ENCODE measurements at regions not wholly inside any gene's neighbourhood (a gene's known extent, or its start where the extent isn't known, plus 50 kb on each side); places are given as distances from the start of the nearest gene placed in this dataset.

GRCh38 chr2:204019572-204020501 lies 83.3 kb downstream of the ICOS start:
- no peak overlapping the region for H3K9ac ChIP-seq (ENCODE audit: low read length)
- H3K27ac Mint-ChIP-seq (ENCODE audit: unreplicated experiment) = peak overlapping the region; percentile 43
- H3K4me3 Mint-ChIP-seq (ENCODE audit: unreplicated experiment) = no peak overlapping the region
- H3K36me3 ChIP-seq (ENCODE audit: insufficient read depth, low read length) = no peaks in the 10 kb centered on the region
- peaks cover 10% of the 10 kb centered on the region for H3K4me1 Mint-ChIP-seq (ENCODE audit: low read depth, unreplicated experiment)
- FAIRE-seq = no peak
- H3K27me3 ChIP-seq (ENCODE audit: insufficient read depth, low read length) = peaks cover under 1% of the 10 kb centered on the region
- DNase-seq (ENCODE audit: low read depth) = peak; percentile 63
- no peak overlapping the region for H3K4me2 ChIP-seq (ENCODE audit: low read length)
- H3K9me3 Mint-ChIP-seq (ENCODE audit: unreplicated experiment) = peaks cover 4% of the 10 kb centered on the region
- no peaks in the 10 kb centered on the region for H3K9me3 ChIP-seq (ENCODE audit: insufficient read depth, low read depth, low read length)
- peaks cover 8% of the 10 kb centered on the region for H3K4me1 ChIP-seq (ENCODE audit: insufficient read depth, low read length)
- H2AFZ ChIP-seq (ENCODE audit: low read depth, low read length) = no peak overlapping the region
- no peaks in the 10 kb centered on the region for H3K79me2 ChIP-seq (ENCODE audit: insufficient read depth, low read length)
- H3K27me3 Mint-ChIP-seq (ENCODE audit: low read depth, unreplicated experiment) = peaks cover 5% of the 10 kb centered on the region
- no peaks in the 10 kb centered on the region for H4K20me1 ChIP-seq (ENCODE audit: insufficient read depth, low read length)
- no peak overlapping the region for H3K27ac ChIP-seq (ENCODE audit: low read depth, low read length)
- no peaks in the 10 kb centered on the region for H3K36me3 Mint-ChIP-seq (ENCODE audit: low read depth, unreplicated experiment)
- no peak overlapping the region for H3K4me3 ChIP-seq (ENCODE audit: insufficient read depth, low read depth, low read length)
- no peak for TF ChIP-seq CTCF (IDR thresholded peaks at IDR 0.05; ENCODE audit: insufficient read depth, low read depth, low read length)
- TF ChIP-seq EZH2 (IDR thresholded peaks at IDR 0.05; ENCODE audit: insufficient read depth, low read length) = no peak

- Histone ChIP-seq H3K36me3 (ENCODE audit: insufficient read depth, low read length) (no peaks in the 10 kb centered on the region), H3K4me1 (ENCODE audit: insufficient read depth, low read length) (peaks cover 8% of the 10 kb centered on the region), H4K20me1 (ENCODE audit: insufficient read depth, low read length) (no peaks in the 10 kb centered on the region), H3K27ac (ENCODE audit: low read depth, low read length) (no peak overlapping the region), H3K27me3 (ENCODE audit: insufficient read depth, low read length) (peaks cover 4% of the 10 kb centered on the region), H3K9ac (ENCODE audit: low read length) (no peak overlapping the region), H3K4me2 (ENCODE audit: low read length) (no peak overlapping the region), H3K4me3 (ENCODE audit: insufficient read depth, low read depth, low read length) (no peak overlapping the region), H3K79me2 (ENCODE audit: insufficient read depth, low read length) (no peaks in the 10 kb centered on the region), H3K9me3 (ENCODE audit: insufficient read depth, low read depth, low read length) (no peaks in the 10 kb centered on the region), H2AFZ (ENCODE audit: low read depth, low read length) (no peak overlapping the region)
- Mint-ChIP-seq H3K27ac (ENCODE audit: unreplicated experiment) (no peak overlapping the region), H3K4me1 (ENCODE audit: low read depth, unreplicated experiment) (peaks cover 12% of the 10 kb centered on the region), H3K4me3 (ENCODE audit: unreplicated experiment) (no peak overlapping the region), H3K9me3 (ENCODE audit: unreplicated experiment) (peaks cover 4% of the 10 kb centered on the region), H3K36me3 (ENCODE audit: low read depth, unreplicated experiment) (no peaks in the 10 kb centered on the region), H3K27me3 (ENCODE audit: low read depth, unreplicated experiment) (peaks cover 3% of the 10 kb centered on the region)
- no peak for FAIRE-seq
- no peak for TF ChIP-seq CTCF (IDR thresholded peaks at IDR 0.05; ENCODE audit: insufficient read depth, low read depth, low read length)
- no peak for TF ChIP-seq EZH2 (IDR thresholded peaks at IDR 0.05; ENCODE audit: insufficient read depth, low read length)
- peak; percentile 18 for DNase-seq (ENCODE audit: low read depth)
These were observed 84.9 kb downstream of the ICOS start for GRCh38 chr2:204021290-204022081.
